Prostate gland (tissue), 2 donors: ENCODE measurements at regions not wholly inside any gene's neighbourhood (a gene's known extent, or its start where the extent isn't known, plus 50 kb on each side); places are given as distances from the start of the nearest gene placed in this dataset.

Experiments
- CTCF ChIP-seq, 4 experiments: fragments of 200-600 bp in 2 of 4; fragments of 450-650 bp in 2 of 4; sonication (generic) in 2 of 4; IDR thresholded peaks; 1 replicate in 3 of 4; 2 replicates in 1 of 4; pipeline ENCODE4 v1.5.1; 2016 to 2019; ENCODE audit warnings: antibody characterized with exemption in 4 of 4, mild to moderate bottlenecking in 2 of 4, moderate library complexity in 2 of 4
- POLR2AphosphoS5 ChIP-seq: sonication (generic); formaldehyde crosslinking; IDR thresholded peaks from one replicate; pipeline ENCODE4 v1.6.1; 2017; ENCODE audit warnings: antibody characterized with exemption

GRCh38 chr7:32406386-32406785 lies 83.8 kb downstream of the LSM5 start:
- no peak for TF ChIP-seq CTCF (IDR thresholded peaks at IDR 0.05)
- no peak for TF ChIP-seq POLR2AphosphoS5
